ENCODE measurements at regions not wholly inside any gene's neighbourhood (a gene's known extent, or its start where the extent isn't known, plus 50 kb on each side); places are given as distances from the start of the nearest gene placed in this dataset.

- DNase-seq, result no peak
Observed at GRCh38 chr1:55416164-55416842, 201.1 kb upstream of the USP24 start.

GRCh38 chr1:55413286-55413685, 198.1 kb upstream of the USP24 start:
- no peak for DNase-seq

DNA sequence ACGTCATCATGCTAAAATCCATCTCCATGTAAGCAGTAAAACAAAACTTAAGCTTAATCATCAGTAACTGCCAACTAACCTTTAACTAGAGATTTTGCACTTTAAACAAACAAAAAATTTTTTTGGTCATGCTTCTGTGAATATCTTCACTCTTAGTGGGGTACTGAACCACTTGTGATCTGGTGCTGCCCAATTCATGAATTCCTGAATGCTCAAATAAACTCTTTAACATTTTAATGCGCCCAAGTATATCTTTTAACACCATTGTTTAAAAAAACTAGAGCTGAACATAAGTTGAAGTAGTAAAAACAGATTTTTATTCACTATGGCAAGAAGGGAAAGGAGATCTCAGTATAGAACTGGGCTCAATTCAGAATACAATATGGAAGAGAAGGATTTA, 196.9 kb upstream of the USP24 start:
- DNase-seq, result no peak

DNA sequence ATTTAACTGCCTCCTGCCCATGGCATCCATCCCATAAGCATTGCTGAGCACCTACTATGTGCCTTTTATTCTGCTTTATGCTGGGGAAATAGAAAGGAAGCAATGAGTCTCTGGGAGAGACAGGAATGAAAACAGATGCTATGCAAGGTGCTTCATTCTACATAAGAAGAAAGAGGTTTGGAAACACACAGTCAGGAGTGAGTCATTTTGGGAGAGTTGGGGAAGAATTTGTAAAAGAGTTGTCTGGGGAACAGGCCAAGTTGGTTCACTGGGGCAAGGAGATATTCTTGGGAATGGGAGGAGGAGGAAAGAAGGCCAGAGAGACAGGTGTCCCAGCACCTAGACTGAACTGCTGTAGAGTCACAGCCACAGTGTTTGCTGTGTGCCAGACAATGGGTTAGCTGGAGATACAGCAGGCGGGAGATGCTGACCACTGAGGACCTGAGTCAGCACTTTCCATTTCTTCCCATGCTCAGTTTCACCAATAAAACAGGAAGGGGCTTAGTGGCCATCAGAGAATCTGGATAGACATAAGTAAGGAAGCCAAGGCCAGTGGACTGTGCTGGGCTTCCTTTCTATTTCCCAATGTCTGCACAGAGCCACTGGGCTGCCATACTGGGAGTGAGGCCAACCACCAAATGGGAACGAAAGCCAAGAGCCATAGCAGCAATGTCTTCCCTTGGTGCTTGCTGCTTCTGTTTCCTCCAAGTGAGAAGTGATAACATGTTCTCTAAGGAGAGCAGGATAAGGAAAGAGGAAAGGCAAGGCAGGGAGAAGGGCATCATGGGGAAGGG, 187.7 kb upstream of the USP24 start:
- no peak for DNase-seq

GRCh38 chr1:55402142-55402541, 187.0 kb upstream of the USP24 start:
- no peak for DNase-seq

GRCh38 chr1:55400508-55400907, 185.3 kb upstream of the USP24 start:
- no peak for DNase-seq

DNA sequence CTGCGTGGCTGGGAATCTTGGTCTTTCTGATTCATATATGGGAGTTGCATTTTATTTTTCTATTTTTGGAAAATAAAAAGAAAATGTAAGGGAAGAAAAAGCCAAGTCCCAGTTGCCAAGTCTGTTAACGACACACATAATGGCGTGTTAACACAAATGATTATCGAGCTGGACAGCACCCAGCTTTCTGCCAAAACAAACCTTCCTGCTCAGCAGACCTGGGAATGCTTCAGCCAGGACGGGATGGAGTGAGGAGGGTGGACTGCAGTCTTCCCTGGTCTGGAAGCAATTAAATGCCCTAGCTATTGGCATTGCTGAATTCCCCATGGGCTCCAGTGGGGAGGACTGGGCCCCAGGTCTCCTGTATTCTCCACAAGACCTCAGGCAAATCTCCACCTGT, 184.2 kb upstream of the USP24 start:
- no peak for DNase-seq

- DNase-seq, result no peak
Observed at GRCh38 chr1:55396381-55396891, 181.3 kb upstream of the USP24 start.

DNA sequence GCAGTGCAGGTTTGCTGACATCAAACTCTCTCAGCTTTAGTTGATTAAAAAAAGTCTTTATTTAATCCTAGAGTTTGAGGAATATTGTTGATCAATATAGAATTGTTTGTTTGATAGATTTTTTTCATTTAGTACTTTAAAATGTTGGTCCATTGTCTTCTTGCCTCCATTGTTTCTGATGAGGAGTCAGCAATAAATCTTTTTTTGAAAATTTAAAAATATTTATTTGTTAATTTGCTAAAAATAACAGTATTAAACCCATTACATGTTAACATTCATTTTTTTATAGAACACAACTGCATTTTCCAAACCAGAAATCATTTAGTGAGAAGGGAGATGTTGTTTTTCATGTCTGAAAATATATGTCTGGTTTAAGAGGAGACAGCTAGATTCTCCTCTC, 173.8 kb upstream of the USP24 start:
- no peak for DNase-seq

GRCh38 chr1:55387145-55387544, 172.0 kb upstream of the USP24 start:
- no peak for DNase-seq

- no peak for DNase-seq
Observed at GRCh38 chr1:55386456-55386855, 171.3 kb upstream of the USP24 start.

DNA sequence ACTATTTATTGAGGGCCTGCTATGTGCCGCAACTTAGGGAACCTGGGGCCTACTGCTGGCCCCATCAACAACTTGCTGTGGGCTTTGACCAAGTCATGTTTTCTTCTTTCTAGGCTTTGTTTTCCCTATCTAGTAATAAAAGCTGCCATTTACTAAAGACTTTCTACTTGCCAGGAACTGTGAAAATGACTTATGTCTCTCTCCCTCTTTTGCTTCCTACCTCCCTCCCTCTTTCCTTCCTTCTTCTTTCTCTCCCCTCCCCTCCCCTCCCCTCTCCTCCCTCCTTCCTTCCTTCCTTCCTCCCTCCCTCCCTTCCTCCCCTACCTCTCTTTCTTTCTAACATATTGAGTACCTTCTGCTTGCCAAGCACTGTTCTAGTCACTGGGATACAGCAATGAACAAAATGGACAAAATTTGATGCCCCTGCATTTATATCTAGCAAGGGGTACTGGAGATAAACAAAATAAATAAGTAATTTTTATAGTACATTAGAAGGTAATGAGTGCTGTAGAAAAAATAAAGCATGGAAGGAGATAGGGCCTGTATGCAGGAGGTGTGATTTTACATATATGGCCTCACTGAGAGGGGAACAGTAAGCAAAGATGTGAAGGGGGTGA, 170.3 kb upstream of the USP24 start:
- no peak for DNase-seq

DNA sequence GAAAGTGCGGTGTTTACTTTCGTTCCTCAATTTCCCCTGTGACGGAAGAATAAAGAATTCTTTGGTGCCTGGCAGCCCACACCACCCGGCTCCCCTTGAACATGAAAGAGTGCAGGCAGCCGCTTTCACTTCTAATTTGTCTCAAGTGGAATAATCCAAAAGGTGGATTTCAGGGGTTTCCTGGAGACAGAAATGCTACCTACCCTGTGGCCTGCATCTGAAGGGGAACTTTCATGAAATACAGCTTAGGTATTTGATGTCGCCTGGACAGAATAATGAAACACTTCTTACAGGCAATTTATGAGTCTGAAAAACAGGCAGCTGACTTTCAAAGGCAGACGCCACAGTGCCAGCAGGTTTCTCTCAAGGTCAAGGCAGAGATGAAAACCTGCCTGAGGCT, 169.5 kb upstream of the USP24 start:
- no peak for DNase-seq

GRCh38 chr1:55382806-55383305, 167.7 kb upstream of the USP24 start:
- DNase-seq, result no peak

GRCh38 chr1:55381983-55382382, 166.8 kb upstream of the USP24 start:
- no peak for DNase-seq

DNA sequence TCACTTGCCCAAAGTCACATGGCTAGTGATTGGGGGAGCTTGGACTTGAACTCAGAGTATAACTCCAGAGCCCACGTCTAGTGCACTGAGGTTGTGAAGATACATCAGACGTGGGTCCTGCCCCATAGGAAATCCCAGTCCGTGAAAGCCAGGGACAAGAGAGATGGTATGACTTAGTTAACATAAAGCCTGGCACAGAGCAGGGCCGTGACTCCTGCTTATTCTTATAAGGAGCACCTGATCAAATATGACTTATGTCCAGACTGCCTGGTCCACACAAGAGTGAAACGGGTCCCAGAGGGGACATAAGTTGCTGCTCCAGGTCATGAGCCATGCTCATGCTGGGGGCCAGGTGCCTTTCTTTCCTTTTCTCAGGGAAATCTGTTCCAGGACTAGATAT, 166.3 kb upstream of the USP24 start:
- no peak for DNase-seq

- no peak for DNase-seq
Observed at GRCh38 chr1:55380355-55380970, 165.3 kb upstream of the USP24 start.

DNA sequence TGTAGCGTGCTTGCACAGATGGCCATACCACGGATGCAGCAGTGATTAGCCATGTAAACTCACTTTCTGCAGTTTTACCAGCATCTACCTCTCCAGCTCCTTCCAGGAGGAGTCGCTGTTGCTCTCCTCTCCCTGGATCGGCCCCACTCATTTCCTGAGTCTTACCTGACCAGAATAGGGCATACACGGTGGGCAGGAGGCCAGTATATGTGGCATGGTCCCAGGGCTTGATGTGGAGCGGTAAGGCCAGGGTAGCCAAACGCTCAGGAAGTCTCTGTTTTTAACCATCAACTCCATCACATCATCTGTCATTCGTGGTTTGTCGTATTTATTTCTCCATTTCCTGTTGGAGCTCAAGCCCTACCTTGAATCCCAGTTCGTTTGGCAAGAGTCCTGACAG, 163.4 kb upstream of the USP24 start:
- DNase-seq, result no peak

GRCh38 chr1:55376897-55377296, 161.7 kb upstream of the USP24 start:
- no peak for DNase-seq

GRCh38 chr1:55375617-55376258, 160.6 kb upstream of the USP24 start:
- no peak for DNase-seq

DNA sequence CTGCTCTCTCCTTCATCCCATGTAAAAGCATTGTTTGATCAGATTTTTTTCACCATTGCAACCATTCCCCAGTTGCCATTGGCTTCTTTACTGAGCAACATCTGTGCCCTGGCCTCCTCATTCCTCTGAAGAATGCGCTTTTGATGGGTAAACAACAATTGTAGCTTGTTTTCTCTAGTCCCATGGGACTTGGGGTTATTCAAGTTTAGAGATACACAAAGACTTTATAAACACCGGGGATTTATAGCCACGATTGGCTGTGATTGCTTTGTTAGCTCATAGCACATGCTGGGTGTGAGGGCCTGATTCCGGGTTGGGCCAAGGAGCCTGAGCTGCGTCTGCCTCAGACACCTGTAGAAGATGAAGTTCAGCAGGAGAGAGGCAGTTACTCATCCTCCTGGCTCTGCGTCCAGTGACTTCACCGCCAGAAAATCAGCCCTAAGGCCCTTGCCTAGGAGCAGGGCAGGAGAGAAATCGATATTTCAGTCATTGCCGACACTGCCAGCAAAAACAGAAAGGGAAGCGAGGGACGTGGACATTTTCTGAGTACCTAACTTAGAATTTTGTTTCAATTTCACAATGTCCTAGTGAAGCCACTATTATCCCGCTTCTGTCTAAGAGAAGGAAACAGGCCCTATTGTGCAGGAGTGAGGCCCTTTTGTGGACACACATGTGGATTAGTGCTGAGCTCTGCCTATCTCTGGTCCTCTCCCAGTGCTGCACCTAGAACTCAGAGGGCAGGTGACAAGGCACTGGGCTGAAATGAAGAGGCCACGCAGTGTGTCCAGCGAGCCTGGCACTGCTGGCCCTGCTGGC, 159.8 kb upstream of the USP24 start:
- no peak for DNase-seq

DNA sequence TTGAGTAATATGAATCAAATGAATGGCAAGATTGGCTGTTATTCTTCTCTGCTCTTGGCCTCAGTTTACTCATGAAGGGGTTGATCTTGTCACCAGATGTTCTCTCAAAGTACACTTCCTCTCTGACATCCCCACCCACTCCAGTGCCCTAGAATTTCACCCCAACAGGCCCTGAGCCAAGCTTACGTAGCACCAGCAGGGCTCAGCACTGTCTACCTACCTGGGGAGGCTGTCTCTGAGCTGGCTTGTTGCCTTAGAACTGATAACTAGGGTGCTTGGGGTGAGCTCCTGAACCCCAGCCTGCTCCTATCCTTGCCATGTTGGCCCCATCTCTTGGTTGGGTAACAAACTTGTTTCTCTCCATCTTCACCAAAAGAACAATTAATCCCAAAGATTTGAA, 159.1 kb upstream of the USP24 start:
- no peak for DNase-seq

All from activated naive CD4-positive, alpha-beta T cell treated with anti-CD3 and anti-CD28 coated beads, Interleukin-2, amount 50 U/mL, for 16 hours (primary cell).